NCI-H1417 (cell line): ENCODE measurements at regions not wholly inside any gene's neighbourhood (a gene's known extent, or its start where the extent isn't known, plus 50 kb on each side); places are given as distances from the start of the nearest gene placed in this dataset.
"Not testable (repeated sequence)": the region's sequence is repeated elsewhere in the genome, so short reads cannot be mapped to it uniquely, and the experiment has no call there.

ENCODE experiments used
- DNase-seq, 3 experiments: peaks; one replicate each; lab custom pipeline; 2025; lab: John Stamatoyannopoulos, UW

- no peak for DNase-seq
Measured at GRCh38 chr9:115668521-115668920, 485.1 kb upstream of the PAPPA start.

- no peak for DNase-seq
Measured at GRCh38 chr9:115671236-115671962, 482.2 kb upstream of the PAPPA start.

GRCh38 chr9:115671963-115672305, 481.7 kb upstream of the PAPPA start:
- no peak for DNase-seq

GRCh38 chr9:115672477-115673316, 480.9 kb upstream of the PAPPA start:
- no peak for DNase-seq

- no peak for DNase-seq
Measured at GRCh38 chr9:115673599-115673998, 480.0 kb upstream of the PAPPA start.

- DNase-seq = no peak
Measured at GRCh38 chr9:115674091-115674490, 479.5 kb upstream of the PAPPA start.

- DNase-seq = no peak
Measured at GRCh38 chr9:115675834-115676233, 477.8 kb upstream of the PAPPA start.

- no peak for DNase-seq
Measured at GRCh38 chr9:115680231-115680630, 473.4 kb upstream of the PAPPA start.

- no peak for DNase-seq
Measured at GRCh38 chr9:115681585-115681984, 472.0 kb upstream of the PAPPA start.

GRCh38 chr9:115686069-115686468, 467.5 kb upstream of the PAPPA start:
- DNase-seq = no peak

GRCh38 chr9:115687356-115687755, 466.2 kb upstream of the PAPPA start:
- DNase-seq = no peak

GRCh38 chr9:115689331-115689730, 464.3 kb upstream of the PAPPA start:
- DNase-seq = peak in 2 of 3 experiments; percentile 11 to 49

- DNase-seq = no peak
Measured at GRCh38 chr9:115690786-115691496, 462.6 kb upstream of the PAPPA start.

- DNase-seq = no peak
Measured at GRCh38 chr9:115691693-115692092, 461.9 kb upstream of the PAPPA start.

- not testable (repeated sequence) for DNase-seq
Measured at GRCh38 chr9:115692868-115693267, 460.7 kb upstream of the PAPPA start.

- DNase-seq = peak in 2 of 3 experiments; percentile 13 to 55
Measured at GRCh38 chr9:115694014-115694413, 459.6 kb upstream of the PAPPA start.

- DNase-seq = no peak
Measured at GRCh38 chr9:115694991-115695390, 458.6 kb upstream of the PAPPA start.

- DNase-seq = no peak
Measured at GRCh38 chr9:115712981-115713380, 440.6 kb upstream of the PAPPA start.

- DNase-seq = no peak
Measured at GRCh38 chr9:115715666-115716065, 437.9 kb upstream of the PAPPA start.

GRCh38 chr9:115717298-115717697, 436.3 kb upstream of the PAPPA start:
- DNase-seq = no peak

- DNase-seq = peak in 1 of 3 experiments; percentile 57
Measured at GRCh38 chr9:115717711-115718173, 435.8 kb upstream of the PAPPA start.

GRCh38 chr9:115730396-115730795, 423.2 kb upstream of the PAPPA start:
- no peak for DNase-seq

GRCh38 chr9:115730845-115731244, 422.7 kb upstream of the PAPPA start:
- no peak for DNase-seq
